Lower lobe of right lung (tissue), 2 donors: ENCODE measurements at regions not wholly inside any gene's neighbourhood (a gene's known extent, or its start where the extent isn't known, plus 50 kb on each side); places are given as distances from the start of the nearest gene placed in this dataset.

ENCODE experiments used
- ATAC-seq, 2 donors: fragments of 200-7000 bp; cut with Tn5 transposase; one replicate each; pipeline ENCODE4 v1.9.1; 2020 to 2022; ENCODE audit warnings: mild to moderate bottlenecking in 2 of 2, moderate library complexity in 2 of 2
- DNase-seq: peaks from one replicate; pipeline ENCODE4 v3.0.0-alpha.2; 2020
- H3K27ac ChIP-seq: fragments of 200-600 bp; one replicate; pipeline ENCODE4 v1.8.0; 2022
- H3K27me3 ChIP-seq: fragments of 200-600 bp; one replicate; pipeline ENCODE4 v1.8.0; 2022; ENCODE audit warnings: low read depth
- H3K36me3 ChIP-seq: fragments of 200-600 bp; one replicate; pipeline ENCODE4 v1.8.0; 2022; ENCODE audit warnings: mild to moderate bottlenecking
- H3K4me1 ChIP-seq: fragments of 200-600 bp; one replicate; pipeline ENCODE4 v1.8.0; 2022
- H3K4me3 ChIP-seq: fragments of 200-600 bp; one replicate; pipeline ENCODE4 v1.8.0; 2022; ENCODE audit warnings: mild to moderate bottlenecking
- H3K9me3 ChIP-seq: fragments of 200-600 bp; one replicate; pipeline ENCODE4 v1.8.0; 2022
- CTCF ChIP-seq: fragments of 200-600 bp; IDR thresholded peaks from one replicate; pipeline ENCODE4 v1.8.0; 2022; ENCODE audit warnings: antibody characterized with exemption, mild to moderate bottlenecking
- intact Hi-C: fragments of 100-400 bp; cut with DNase I; formaldehyde crosslinking; loops from one replicate; pipeline ENCODE4 v1.11.0; 2022
- donor health status: DM: no; HTN: yes; CAD: no; lungs with severe emphysema.

- H3K27me3 ChIP-seq: no peaks in the 10 kb centered on the region
- no peak overlapping the region for H3K27ac ChIP-seq
- intact Hi-C loops: no loop called here
- DNase-seq: no peak
- no peaks in the 10 kb centered on the region for H3K36me3 ChIP-seq
- H3K9me3 ChIP-seq: no peaks in the 10 kb centered on the region
- no peaks in the 10 kb centered on the region for H3K4me1 ChIP-seq
- TF ChIP-seq CTCF: no peak
- H3K4me3 ChIP-seq: no peak overlapping the region
- ATAC-seq: no peak
These were observed 228.4 kb upstream of the ZFP42 start for GRCh38 chr4:187767158-187767557.

- no peak for ATAC-seq
- Histone ChIP-seq H3K36me3 (no peaks in the 10 kb centered on the region), H3K27ac (no peak overlapping the region), H3K4me3 (no peak overlapping the region), H3K9me3 (no peaks in the 10 kb centered on the region), H3K27me3 (no peaks in the 10 kb centered on the region), H3K4me1 (no peaks in the 10 kb centered on the region)
- DNase-seq: no peak
- intact Hi-C loops: no loop called here
- no peak for TF ChIP-seq CTCF
These were observed 227.9 kb upstream of the ZFP42 start for GRCh38 chr4:187767687-187768086.

- no peak for TF ChIP-seq CTCF
These were observed 225.2 kb upstream of the ZFP42 start for GRCh38 chr4:187770345-187770744.

GRCh38 chr4:187777954-187778353 lies 217.6 kb upstream of the ZFP42 start:
- Histone ChIP-seq H3K4me1 (no peaks in the 10 kb centered on the region), H3K27me3 (no peaks in the 10 kb centered on the region), H3K36me3 (no peaks in the 10 kb centered on the region), H3K4me3 (no peak overlapping the region), H3K9me3 (peaks cover 5% of the 10 kb centered on the region), H3K27ac (no peak overlapping the region)
- intact Hi-C loops: no loop called here
- TF ChIP-seq CTCF: no peak
- no peak for DNase-seq
- ATAC-seq: no peak

More at GRCh38 chr4:187770345-187770744, 225.2 kb upstream of the ZFP42 start:
- no peaks in the 10 kb centered on the region for H3K9me3 ChIP-seq
- no peaks in the 10 kb centered on the region for H3K27me3 ChIP-seq
- DNase-seq: no peak
- no peak for ATAC-seq
- no peaks in the 10 kb centered on the region for H3K36me3 ChIP-seq
- no peaks in the 10 kb centered on the region for H3K4me1 ChIP-seq
- intact Hi-C loops: no loop called here
- no peak overlapping the region for H3K4me3 ChIP-seq
- no peak overlapping the region for H3K27ac ChIP-seq

GRCh38 chr4:187780070-187780469 lies 215.5 kb upstream of the ZFP42 start:
- Histone ChIP-seq H3K27me3 (no peaks in the 10 kb centered on the region), H3K9me3 (peaks cover 5% of the 10 kb centered on the region), H3K4me3 (no peak overlapping the region), H3K36me3 (no peaks in the 10 kb centered on the region), H3K27ac (no peak overlapping the region), H3K4me1 (no peaks in the 10 kb centered on the region)
- no peak for DNase-seq
- intact Hi-C loops: no loop called here
- no peak for TF ChIP-seq CTCF
- ATAC-seq: no peak

- intact Hi-C loops: no loop called here
- Histone ChIP-seq H3K27me3 (no peaks in the 10 kb centered on the region), H3K4me3 (no peak overlapping the region), H3K4me1 (no peaks in the 10 kb centered on the region), H3K9me3 (peaks cover 5% of the 10 kb centered on the region), H3K27ac (no peak overlapping the region), H3K36me3 (no peaks in the 10 kb centered on the region)
- TF ChIP-seq CTCF: no peak
- DNase-seq (no peak), ATAC-seq (no peak)
These were observed 213.2 kb upstream of the ZFP42 start for GRCh38 chr4:187782286-187782824.
